PC-3 (cell line): ENCODE measurements at regions not wholly inside any gene's neighbourhood (a gene's known extent, or its start where the extent isn't known, plus 50 kb on each side); places are given as distances from the start of the nearest gene placed in this dataset.

ENCODE experiments used
- EZH2 ChIP-seq: fragments of 300-600 bp; sonication (generic); IDR thresholded peaks from one replicate; pipeline ENCODE4 v1.6.1; 2017; ENCODE audit warnings: antibody characterized with exemption, mild to moderate bottlenecking, low read length; ENCODE audit not compliant: unreplicated experiment
- TF ChIP-seq, protein P1 (sequence below): fragments of 300-600 bp; sonication (generic); conservative IDR thresholded peaks from 2 replicates; pipeline ENCODE4 v1.5.1; 2017; ENCODE audit warnings: antibody characterized with exemption, low read depth, mild to moderate bottlenecking, low read length

DNA sequence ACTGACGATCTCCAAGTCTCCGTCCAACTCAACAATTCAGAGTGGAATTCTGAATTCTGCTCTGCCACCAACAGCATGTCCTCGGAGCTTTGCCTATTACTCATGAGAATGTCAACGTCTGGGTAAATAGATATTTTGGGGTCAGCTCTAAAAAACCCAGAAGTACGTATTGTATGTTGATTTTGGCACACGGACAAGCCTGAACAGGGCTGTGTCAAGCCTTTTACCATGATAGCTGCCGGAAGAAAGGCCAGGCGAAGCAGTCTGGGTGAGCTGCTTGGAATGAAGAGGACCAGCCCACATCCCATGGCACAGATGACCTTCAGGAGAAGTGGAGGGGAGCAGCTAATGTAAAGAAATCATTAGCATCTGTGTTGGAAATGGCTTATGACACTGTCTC lies 88.0 kb upstream of the JAG1 start:
- TF ChIP-seq, protein P1, sequence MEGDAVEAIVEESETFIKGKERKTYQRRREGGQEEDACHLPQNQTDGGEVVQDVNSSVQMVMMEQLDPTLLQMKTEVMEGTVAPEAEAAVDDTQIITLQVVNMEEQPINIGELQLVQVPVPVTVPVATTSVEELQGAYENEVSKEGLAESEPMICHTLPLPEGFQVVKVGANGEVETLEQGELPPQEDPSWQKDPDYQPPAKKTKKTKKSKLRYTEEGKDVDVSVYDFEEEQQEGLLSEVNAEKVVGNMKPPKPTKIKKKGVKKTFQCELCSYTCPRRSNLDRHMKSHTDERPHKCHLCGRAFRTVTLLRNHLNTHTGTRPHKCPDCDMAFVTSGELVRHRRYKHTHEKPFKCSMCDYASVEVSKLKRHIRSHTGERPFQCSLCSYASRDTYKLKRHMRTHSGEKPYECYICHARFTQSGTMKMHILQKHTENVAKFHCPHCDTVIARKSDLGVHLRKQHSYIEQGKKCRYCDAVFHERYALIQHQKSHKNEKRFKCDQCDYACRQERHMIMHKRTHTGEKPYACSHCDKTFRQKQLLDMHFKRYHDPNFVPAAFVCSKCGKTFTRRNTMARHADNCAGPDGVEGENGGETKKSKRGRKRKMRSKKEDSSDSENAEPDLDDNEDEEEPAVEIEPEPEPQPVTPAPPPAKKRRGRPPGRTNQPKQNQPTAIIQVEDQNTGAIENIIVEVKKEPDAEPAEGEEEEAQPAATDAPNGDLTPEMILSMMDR = no peak
- TF ChIP-seq EZH2 = no peak
